ENCODE measurements at regions not wholly inside any gene's neighbourhood (a gene's known extent, or its start where the extent isn't known, plus 50 kb on each side); places are given as distances from the start of the nearest gene placed in this dataset.

DNA sequence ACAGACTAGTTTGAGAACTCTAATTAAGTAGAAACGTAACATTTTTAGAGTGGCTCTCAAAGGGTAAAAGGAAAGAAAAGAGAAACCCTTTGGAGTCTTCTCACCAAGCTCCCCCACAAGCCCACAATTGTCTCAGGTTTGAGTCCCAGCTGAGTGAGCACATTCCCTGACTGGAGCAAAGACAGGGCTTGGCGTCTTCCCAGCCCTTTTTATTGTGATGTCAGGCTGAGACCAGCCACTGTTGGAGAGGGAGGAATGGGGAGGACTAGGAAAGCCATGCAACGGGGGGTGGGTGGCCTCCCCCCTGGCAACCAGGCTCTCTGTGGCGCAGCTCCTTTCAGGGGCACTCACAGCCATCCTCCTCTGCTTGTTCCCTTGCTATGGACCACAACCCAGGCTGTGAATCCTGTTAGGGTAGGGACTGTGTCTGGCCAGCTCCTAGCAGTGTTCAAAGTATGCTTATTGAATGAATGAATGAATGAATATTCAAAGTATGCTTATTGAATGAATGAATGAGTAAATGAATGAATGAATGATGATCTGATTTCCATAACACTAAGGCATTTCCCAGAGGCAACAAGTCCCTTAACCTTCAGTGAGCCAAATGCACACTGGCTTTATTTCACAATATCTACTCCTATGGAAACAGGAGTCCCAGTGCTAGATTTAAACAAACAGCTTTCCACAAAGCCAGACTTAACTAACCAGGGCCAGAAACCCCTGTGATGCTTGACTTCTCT, 413.3 kb downstream of the MID1IP1 start:
- DNase-seq (ENCODE audit: low read depth in 2 of 2) = no peak

DNA sequence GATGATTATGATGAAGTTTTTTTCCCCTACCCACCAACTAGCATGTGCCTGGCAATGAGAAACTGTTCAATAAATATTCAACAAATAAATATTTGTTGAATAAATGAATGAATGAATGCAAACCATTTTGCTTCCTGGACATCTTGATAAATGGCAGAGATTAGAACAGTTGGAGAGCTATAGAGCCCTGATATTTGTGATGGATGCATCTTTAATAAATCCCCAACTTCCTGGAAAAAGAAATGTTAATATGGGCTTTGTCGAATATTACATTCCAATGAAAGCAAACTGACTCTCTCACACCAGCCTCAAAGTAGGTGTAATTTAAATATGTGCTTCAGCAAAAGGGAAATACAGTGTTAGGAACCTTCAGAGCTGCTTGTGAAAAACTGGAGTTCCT, 419.7 kb downstream of the MID1IP1 start:
- no peak for DNase-seq (ENCODE audit: low read depth in 2 of 2)

DNA sequence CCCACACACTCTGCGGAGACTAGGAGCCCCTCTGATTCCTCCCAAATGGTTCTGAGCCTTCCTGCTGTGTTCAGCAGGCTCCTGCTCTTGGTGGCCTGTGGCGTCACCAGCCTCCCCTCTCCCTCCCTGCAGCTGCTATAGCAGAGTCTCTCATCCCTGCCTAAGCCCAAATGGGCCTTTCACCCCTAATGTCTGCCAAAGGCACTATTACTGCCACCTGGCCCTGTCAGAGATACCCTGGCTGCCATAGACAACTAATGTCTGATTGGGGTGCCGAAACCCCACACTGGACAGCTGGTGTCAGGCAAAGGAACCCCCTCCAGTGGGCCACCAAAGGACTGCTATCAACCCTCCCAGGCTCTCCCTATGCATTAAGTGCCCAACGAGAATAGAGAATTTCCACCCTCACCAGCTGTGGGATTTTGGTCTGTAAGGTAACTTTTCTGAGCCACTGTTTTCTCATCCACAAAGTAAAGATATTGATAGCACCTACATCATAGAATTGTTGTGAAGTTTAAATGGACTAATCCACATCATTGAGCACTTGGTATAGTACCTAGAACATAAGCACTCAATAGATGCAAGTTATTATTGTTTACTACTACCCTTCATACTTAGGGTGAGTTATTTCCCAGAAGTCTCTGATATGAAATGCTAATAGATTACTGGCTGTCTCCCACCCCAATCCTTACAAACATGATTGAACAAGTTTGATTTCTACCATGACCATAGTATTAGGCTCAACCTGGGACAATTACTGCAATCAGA, 421.3 kb downstream of the MID1IP1 start:
- DNase-seq (ENCODE audit: low read depth in 2 of 2) = no peak

DNA sequence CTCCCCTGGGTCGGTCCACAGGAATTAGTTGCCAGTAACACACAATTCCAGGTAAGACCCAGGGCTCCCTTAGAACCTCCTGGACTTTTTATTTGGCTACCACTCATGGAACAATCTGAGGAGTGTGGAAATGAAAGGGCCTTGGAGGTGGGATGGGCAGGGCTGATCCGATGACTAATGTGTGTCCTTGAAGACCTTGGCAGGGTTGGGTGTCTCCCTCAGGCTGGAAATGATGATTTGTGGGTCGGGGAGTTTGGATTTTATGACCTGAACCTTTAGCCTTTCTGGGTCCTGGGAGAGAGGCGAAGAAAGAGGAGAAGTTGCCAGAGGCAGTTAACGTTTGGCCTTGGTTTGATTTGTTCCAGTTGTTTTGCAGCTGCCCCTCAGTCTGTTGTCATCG, 425.0 kb downstream of the MID1IP1 start:
- DNase-seq (ENCODE audit: low read depth in 2 of 2) = no peak

DNA sequence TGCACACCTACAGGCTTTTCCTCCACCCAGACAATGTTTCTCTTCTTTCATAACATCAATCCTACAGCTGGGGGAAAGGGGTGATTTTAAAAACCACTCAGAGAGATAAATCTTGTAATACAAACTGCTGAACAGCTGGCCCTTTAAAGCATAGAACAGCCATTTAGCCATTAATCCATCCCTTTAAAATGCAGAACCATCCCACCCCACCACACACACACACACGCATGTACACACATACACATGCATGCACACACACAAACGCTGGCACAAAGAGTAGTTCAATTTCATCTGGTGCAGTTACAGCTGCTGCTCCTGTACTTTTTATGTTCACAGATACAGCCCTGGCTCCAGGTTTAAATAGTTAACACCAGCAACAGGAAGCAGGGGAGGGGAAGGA, 426.1 kb downstream of the MID1IP1 start:
- DNase-seq (ENCODE audit: low read depth in 2 of 2) = peak in 1 of 2 donors; percentile 5

DNA sequence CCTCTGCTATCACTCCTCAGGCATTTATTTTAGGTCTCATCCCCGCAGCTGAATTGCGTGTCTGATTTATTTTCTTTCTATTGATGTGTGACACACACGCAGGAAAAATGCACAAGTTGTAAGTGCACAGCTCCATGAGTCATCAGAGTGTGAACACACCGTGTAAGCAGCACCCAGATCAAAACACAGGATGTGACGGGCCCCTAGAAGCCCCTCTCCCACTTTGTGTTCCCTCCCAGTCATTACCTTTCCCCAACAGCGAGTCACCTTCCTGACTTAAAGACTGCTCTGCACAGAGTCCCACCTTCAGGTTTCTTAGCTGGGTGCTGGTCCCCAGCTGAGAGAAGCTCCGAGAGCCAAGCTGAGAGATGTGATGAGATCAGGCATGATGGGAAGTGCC, 436.7 kb downstream of the MID1IP1 start:
- DNase-seq (ENCODE audit: low read depth in 2 of 2) = no peak

DNA sequence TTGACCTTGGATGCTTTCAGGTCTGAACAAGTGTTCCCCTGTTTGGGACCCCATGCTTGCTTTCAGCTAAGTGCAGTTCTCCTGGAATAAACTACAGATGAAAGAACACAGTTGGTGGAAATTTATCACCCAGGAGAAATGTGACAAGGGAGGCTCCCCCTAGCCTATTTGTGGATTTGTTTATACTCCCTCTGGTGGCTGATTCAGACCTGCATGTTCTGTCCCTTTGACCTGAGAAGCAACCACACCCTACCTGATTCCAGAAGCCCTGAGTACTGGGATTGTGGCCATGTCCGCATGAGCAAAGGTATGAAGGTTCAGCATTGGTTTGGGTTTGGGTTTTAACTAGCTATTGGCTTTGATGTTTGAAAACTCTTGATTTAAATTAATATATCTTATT, 440.9 kb downstream of the MID1IP1 start:
- peak; percentile 20 to 51 for DNase-seq (ENCODE audit: low read depth in 2 of 2)

DNA sequence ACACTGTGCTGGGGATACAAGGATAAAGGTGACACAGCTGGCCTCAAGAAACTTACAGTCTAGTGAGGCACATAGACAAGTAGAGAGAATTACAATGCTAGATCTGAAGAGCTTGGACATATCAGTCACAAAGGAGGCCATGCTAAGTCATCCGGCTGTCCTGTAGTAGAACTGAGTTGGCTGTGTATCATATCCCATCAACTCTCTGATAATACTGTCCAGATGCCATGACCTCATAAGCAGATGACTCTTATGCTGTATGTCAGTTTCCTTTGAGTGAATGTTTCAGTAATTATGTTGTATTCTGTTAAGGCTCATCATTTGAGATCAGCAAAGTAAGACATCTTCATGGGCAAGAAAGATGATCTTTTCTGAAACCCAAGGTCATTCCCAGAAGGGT, 442.9 kb downstream of the MID1IP1 start:
- no peak for DNase-seq (ENCODE audit: low read depth in 2 of 2)

DNA sequence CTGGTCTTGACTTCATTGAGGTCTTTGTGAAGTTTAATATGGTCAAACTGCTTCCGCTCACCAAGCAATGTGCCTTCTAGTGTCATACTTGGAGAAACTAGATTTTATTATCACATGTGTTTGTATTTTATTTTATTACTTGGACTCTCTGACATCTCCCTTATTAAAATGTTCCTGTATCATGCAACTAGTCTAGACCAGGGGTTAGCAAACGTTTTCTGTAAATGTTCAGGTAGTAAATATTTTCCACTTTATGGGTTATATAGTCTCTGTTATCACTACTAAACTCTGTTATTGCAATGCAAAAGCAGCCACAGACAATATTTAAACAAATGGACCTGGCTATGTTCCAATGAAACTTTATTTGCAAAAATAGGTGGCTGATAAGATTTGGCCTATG, 443.8 kb downstream of the MID1IP1 start:
- DNase-seq (ENCODE audit: low read depth in 2 of 2) = no peak

DNA sequence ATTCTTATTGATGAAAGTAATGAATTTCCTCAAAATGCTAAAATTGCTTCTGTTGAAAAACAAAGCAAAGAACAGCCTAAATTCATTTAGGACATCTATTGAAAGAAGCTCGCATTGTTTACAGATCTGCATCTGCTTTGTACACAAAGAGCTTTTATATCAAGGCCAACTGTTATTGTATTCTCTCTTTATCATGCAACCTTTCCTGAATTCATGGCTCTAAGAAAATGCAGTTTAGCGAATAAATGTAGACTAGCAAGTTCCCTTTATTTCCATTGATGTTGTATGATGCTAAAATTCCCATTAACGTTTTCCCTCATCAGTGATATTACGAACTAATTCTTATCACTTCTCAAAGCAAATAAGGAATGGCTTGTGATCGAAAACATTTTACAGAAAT, 446.3 kb downstream of the MID1IP1 start:
- DNase-seq (ENCODE audit: low read depth in 2 of 2) = no peak

DNA sequence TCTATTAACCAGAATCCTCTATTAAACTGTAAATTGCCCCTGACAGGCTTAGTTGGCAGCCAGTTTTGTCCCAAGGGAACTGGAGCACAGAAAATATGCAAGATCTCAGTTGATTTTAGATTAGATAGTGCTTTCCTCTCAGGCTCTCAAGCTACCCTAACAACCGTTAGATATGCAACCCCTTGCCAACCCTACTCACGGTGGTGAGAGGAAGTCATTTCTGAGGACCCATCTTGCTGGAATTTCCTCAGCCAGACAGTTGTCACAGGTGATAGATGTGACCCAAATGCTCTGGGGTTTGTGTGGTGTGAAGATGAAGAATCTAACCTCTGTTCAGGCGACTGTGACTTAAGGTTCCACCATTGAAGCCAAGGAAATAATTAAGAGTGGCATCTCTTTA, 447.1 kb downstream of the MID1IP1 start:
- no peak for DNase-seq (ENCODE audit: low read depth in 2 of 2)

DNA sequence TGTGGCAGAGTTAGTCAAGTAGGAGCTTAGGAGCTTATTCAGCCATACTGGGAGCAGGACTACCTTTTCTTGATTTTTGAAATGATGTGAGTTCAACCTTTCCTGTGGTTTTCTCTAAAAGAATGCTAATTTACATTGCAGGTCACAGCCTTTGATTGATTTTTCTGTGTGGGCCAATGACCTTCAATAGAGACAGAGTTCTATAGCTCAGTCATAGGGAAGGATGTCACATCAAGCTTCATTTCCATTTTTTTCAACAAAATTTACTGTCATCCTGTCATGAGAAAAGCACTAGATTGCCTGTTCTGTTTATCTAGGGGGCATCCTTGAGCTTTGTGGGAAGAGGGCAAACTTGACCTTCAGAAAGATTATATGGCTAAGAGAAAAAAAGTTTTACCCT, 448.7 kb downstream of the MID1IP1 start:
- no peak for DNase-seq (ENCODE audit: low read depth in 2 of 2)

DNA sequence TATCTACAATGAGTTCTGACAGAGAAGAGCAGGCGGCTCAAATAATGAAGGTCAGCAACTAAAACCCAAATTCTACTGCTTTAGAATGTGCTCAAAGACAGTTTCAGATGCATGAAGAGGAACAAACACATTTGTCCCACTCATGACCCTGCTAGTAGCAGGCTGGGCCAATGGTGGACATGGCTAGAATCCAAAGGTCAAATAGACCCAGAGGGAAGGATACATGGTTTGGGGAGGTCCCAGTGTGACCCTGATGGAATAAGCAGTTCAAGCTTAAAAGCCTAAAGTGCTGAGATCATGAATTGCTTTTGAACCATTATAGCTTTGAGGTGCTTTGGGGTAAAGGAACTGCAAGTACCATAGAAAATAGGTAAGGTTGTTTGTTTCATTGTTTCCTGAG, 450.7 kb downstream of the MID1IP1 start:
- DNase-seq (ENCODE audit: low read depth in 2 of 2) = no peak

DNA sequence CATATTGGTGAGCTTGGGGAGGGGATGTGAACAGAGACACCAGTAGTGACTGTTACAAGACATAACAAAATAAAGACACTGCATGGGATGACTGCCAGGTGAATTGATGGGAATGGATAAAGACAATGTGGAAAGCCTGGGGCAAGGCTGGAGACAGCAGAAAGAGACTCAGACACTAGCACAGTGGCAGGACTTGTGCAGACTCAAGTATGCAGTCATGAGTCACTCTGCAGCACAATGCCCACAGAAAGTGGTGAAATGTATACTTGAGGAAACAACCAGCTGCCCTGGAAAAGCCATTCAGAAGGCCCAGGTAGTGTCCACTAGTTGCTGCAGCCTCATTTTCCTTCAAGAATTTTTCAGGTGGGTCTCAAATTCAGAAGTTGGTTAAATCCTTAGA, 452.3 kb downstream of the MID1IP1 start:
- DNase-seq (ENCODE audit: low read depth in 2 of 2) = no peak

DNA sequence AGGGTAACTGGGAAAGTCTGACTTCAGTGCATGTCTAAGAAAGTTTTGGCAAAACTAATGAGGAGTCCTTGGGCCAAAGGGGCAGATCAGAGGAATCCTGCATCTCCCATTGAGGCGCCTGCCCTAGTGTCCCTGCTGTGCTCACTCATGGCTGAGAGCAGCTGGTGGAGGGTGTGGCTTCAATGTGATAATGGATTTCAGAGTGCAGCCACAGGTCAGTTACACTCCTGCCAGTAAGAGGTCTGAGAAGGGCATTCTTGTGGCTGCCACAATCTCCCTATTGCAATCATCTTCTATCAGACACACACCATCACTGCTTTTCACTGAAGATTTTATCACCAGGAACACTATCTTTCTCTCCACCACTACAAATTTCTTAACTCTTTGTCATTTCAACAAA, 457.1 kb downstream of the MID1IP1 start:
- DNase-seq (ENCODE audit: low read depth in 2 of 2) = no peak

DNA sequence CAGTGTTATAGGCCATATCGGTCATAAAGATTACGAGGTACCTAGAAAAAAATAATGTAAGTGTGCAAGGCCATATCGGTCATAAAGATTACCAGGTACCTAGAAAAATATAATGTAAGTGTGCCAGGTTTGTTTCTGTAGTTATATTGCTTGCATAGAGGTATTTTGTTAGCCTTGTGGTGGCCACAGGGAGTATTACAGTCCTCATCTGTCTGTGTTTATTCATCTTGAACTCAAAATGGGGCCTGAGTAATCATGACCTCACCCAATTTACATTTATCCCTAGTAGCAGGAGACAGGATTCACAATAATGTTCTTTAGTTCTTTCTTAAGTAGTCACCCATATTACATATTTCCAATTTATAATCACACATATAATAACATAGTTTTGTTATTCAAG, 459.7 kb downstream of the MID1IP1 start:
- DNase-seq (ENCODE audit: low read depth in 2 of 2) = no peak

DNA sequence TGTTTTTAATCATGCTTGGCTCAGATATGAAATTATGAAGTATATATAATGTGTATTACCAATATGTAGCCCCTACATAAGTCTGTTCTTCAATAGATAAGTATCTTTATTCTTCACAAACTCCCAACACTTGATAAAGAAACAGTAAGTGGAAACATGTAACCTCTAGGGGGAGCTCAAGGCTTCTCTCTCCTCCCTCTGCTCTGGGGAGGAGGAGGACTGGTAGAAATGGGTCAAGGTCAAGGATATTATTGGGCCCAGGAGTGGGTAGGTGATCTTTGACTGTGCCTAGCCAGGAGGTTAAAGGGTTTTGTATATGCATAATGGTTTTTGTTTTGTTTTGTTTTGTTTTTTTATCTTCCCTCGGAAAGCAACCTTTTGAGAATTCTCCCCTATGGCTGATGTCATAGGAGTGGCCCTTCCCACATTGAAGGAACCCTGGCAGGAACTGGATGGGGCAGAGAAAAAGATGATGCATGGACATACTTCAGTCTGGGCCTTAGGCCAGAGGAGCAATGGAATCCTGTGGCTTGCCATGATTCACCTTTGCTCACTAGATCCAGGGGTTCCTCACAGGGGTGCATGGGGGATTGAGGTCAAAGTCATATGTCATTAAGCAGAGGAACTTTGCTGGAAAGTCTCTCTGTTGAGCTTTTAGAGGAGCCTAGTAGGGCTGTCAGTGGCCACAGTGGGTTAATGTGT, 460.3 kb downstream of the MID1IP1 start:
- DNase-seq (ENCODE audit: low read depth in 2 of 2) = peak; percentile 44 to 48

DNA sequence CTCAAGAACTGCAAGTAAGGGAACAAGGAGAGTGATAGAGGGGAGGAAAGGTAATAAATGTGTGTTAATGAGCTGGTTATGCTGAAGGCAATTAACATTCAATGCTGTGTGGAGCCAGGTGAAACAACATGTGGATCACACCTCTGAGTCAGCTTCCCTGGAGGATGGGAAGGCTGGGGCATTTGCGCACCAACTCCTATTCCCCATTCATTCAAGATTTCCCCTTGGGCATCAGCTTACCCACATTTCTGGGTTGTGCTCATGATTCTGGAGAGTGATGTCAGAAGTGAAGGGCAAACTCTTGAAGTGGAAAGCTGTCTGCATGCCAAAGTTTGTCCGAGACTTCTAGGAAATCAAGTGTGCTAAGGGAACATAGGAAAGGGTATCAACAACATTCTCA, 461.4 kb downstream of the MID1IP1 start:
- no peak for DNase-seq (ENCODE audit: low read depth in 2 of 2)

DNA sequence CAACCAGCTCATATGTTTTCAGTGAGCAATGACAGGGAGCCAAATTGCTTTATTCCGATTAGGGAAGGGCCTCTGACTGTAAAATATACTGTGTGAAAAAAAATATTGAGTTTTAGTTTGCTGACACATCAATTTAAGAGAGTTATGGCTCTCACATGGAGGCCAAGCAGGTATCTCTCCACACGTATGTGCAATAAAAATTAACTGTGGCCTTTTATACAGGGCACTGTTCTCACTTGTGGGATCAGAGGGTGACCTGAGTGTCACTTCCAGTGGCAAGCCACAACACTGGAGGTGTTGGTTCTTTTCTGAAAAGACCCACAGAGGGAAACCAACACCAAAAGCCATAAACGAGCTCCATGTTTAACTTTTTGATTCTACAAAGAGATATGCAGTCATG, 462.8 kb downstream of the MID1IP1 start:
- DNase-seq (ENCODE audit: low read depth in 2 of 2) = no peak

DNA sequence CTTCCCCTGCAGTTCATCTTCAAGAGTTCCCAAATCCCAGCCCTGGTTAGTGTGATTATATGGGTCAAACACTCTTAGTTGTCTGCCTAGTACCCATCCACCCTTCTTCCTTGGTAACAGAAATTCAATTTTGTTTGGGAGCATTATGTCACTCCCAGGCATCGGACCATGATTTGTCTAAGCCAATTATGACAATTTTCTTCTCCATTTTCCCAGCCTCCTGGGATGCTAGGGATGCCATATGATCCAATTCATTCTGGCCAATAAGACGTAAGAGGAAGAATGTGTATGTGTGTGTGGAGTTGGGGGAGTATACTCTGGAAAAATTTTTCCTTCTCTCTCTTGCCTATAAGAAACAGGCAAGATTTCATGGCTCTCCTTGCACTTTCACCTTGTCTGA, 465.9 kb downstream of the MID1IP1 start:
- no peak for DNase-seq (ENCODE audit: low read depth in 2 of 2)

DNA sequence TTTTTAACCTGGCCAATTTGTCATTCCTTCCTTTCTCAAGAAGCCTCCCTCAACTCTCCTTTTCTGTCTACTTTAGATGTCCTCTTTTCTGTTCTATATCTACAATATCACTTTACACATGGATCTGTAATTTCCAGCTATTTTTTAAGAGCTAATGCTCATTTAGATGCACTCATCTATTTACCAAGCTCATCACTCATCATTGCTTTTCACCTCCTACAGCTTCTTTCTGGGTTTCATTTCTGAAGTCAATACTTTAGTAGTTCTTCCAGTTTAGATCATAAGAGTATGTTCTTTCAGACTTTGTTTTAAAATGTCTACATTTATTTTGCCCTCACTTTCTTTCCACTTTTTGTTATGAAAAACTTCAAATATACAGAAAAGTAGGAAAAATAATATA, 466.9 kb downstream of the MID1IP1 start:
- no peak for DNase-seq (ENCODE audit: low read depth in 2 of 2)

DNA sequence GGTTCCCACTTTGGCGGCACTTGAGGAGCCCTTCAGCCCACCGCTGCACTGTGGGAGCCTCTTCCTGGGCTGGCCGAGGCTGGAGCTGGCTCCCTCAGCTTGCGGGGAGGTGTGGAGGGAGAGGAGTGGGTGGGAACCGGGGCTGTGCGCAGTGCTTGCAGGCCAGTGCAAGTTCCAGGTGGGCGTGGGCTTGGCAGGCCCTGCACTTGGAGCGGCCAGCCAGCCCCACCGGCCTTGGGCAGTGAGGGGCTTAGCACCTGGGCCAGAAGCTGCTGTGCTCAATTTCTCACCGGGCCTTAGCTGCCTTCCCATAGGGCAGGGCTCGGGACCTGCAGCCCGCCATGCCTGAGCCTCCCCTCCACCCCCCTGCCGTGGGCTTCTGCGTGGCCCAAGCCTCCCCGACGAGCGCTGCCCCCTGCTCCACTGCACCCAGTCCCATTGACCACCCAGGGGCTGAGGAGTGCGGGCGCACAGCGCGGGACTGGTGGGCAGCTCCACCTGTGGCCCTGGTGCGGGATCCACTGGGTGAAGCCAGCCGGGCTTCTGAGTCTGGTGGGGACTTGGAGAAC, 474.3 kb downstream of the MID1IP1 start:
- no peak for DNase-seq (ENCODE audit: low read depth in 2 of 2)

All from lung microvascular endothelial cell (primary cell).